ENCODE measurements at regions not wholly inside any gene's neighbourhood (a gene's known extent, or its start where the extent isn't known, plus 50 kb on each side); places are given as distances from the start of the nearest gene placed in this dataset.

- DNase-seq (ENCODE audit: low read depth): no peak
Observed at GRCh38 chr6:164227952-164228522, 813.5 kb downstream of the QKI start.

DNA sequence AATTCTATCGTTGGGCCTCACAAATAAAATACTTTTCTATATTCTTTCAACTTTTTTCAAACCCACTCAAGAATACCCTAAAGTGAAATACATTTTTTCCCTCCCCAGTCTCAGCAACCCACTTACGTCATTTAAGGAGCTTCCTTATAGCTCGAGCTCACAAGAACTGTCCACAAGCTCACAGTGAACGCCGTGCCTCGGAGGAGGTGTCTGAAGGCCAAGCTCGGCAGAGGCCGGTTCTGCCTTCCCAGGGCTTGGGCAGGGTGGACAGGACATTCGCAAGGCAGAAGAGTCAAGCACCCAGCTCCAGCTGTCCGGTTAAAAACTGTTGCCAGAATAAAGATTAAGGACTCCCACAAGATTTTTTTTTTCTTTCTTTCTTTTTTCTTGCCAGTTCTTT is 802.3 kb downstream of the QKI start:
- DNase-seq (ENCODE audit: low read depth): no peak

DNA sequence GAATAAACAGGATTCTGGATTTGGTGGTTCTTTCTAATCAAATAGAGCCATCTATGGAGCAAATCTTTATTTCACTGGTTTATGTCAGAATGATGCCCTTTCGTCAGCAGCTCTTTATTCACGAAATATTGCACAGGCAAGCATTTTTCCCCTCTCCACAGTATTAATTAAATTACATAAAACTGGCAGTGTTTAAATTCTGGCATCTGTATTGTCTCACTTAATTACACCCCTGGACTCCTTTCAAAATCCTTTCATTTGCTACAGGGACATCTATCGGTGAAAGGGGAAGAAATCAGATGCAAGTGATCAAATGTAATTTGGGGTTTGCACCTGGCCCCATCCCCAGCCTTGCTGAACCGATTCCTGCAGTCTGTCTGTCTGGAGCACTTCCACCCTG is 801.9 kb downstream of the QKI start:
- DNase-seq (ENCODE audit: low read depth): no peak

DNA sequence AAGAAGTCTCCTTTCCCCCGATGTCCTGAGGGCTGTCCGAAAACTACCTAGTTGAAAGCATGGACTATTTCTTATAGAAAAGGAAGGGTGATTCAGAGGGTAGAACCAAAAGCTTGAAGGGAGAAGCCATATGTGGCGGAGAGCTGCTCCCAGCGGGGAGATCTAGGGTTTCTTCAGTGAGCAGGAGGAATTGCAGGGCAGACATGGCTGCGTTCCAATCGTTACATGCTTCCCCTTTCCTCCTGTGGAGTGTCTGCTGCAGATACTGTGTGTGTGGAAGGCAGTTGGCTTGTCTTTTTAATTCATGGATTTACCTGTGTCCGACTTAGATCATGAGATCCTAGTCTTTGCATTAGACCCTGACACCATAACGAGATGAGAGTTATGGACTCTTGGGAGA is 799.5 kb downstream of the QKI start:
- no peak for DNase-seq (ENCODE audit: low read depth)

GRCh38 chr6:164211254-164211653 is 796.7 kb downstream of the QKI start:
- DNase-seq (ENCODE audit: low read depth): no peak

DNA sequence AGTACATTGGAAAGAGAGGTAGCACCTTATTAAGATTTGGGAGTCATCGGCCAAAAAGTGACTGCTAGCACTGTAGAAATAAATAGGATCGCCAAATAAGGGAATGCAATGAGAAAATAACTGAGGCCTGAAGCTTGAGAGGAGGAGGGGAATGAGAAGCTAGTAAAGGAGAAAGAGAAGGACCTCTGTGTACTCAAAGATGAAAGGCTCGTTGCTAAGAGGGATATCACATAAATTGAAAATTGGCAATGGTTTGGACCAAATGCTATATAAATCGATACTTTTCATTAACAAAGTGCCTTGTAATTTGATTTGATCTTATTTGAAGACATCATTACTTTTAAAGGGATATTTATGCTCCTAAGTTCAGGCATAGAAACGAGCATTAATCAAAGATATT is 796.3 kb downstream of the QKI start:
- DNase-seq (ENCODE audit: low read depth): no peak

GRCh38 chr6:164210323-164210722 is 795.8 kb downstream of the QKI start:
- no peak for DNase-seq (ENCODE audit: low read depth)

DNA sequence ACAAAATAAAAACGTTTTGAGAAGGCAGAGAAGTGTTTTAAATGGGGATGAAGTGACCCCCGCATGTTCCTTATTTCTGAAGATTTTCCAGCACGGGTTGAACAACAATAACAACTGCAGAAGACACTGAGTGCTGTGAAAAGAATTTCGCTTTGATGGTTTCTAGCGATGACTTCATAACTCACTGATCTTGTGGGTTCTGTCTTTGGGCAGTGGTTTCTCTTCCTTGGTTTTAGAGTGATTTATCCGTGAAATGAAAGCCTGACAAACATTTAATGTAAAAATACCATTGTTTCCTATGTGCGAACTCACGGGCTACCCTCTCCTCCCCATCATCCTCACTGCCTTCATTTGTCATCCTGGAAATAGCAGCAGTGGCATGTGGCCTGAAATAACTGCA is 793.9 kb downstream of the QKI start:
- peak; percentile 62 for DNase-seq (ENCODE audit: low read depth)

DNA sequence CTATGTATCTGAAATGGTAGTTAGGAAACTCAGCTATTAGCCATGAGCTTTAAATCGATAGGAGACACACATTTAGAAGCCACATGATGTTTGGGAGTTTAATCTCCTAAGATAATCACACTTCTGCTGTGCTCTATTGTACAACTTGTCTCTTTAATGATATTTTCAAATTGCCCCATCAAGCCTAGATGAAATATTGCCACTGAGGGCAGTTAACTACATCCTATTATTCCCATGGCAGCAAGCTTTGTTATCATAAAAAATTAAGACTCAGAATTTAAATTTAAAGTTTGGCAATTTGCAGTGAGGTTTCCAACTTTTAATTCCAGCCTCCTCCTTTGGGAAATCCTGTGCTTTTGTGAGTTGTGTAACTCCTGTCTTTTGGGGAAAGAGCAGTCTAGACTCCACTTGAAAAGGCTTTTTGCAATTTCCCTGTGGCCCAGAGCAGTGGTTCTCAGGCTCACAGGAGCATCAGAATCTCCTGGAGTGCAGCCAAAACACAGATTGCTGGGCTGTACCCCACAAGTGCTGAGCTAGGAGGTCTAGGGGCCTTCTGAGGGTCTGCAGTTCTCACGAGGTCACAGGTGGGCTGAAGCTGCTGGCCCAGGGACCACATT is 792.4 kb downstream of the QKI start:
- DNase-seq (ENCODE audit: low read depth): no peak

GRCh38 chr6:164200071-164200470 is 785.6 kb downstream of the QKI start:
- DNase-seq (ENCODE audit: low read depth): peak; percentile 61

GRCh38 chr6:164195942-164196281 is 781.4 kb downstream of the QKI start:
- DNase-seq (ENCODE audit: low read depth): no peak

- DNase-seq (ENCODE audit: low read depth): peak; percentile 29
Observed at GRCh38 chr6:164195278-164195941, 780.9 kb downstream of the QKI start.

DNA sequence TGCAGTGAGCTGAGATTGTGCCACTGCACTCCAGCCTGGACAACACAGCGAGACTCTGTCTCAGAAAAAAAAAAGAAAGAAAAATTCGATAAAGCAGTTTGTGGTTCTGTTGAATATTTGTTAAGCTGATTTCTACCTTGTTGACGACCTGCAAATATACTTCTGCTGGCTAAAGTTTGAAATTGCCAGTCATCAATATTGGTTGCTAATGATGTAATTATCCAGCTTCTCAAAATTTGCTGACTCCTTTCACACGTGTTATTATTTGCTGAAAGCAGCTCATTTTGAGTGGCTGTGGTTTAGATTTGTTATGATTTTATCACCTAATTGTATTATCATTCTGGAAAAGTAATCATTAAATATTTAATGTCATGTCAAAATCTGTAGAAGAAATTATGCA is 774.3 kb downstream of the QKI start:
- DNase-seq (ENCODE audit: low read depth): no peak

DNA sequence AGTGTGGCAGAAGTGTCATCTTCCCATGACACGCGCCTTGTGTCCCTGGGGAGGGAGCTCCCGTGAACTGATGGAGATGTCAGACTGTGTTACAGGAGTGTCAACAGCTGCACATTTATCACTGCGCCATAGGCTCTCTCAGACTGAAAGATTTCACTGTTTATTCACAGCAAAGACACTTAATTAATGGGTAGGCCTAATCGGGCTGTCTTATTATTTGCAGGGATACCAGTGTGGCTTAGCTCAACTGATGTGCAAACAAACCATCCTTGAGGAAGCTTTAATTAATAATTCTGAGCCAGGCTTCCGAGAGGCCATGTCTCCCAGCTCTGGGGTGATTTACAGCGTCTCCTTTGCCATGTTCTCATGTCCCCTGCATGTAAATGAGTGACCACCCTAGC is 771.0 kb downstream of the QKI start:
- DNase-seq (ENCODE audit: low read depth): no peak

- DNase-seq (ENCODE audit: low read depth): no peak
Observed at GRCh38 chr6:164184410-164184809, 769.9 kb downstream of the QKI start.

DNA sequence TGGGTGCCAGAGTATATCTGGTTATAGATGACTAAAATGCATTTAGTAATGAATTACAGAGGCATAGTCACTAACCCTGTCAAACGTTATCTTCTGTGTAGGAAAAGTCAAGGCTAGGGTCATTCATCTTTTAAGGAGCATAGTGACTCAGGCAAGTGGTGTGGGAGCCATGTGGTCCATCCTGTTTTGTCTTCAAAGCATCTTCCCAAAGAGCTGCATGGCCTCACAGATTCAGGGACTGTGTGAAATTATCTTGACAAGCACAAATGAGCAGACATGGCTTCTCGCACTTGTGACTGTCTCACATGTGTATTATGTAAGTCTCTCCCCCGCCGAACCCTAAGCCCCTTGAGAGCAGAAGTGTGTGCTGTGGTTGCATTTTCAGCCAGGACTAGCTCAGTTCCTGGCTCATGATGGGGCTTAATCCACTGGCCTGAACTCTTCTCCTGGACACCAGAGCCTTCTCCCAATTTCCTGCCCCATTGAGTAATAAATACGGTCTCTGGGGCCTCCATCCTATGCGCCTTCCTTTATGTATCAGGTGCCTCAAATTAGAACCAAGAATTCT is 769.1 kb downstream of the QKI start:
- DNase-seq (ENCODE audit: low read depth): no peak

GRCh38 chr6:164178679-164179332 is 764.3 kb downstream of the QKI start:
- no peak for DNase-seq (ENCODE audit: low read depth)

- no peak for DNase-seq (ENCODE audit: low read depth)
Observed at GRCh38 chr6:164169355-164169754, 754.8 kb downstream of the QKI start.

GRCh38 chr6:164168595-164168994 is 754.1 kb downstream of the QKI start:
- DNase-seq (ENCODE audit: low read depth): no peak

- no peak for DNase-seq (ENCODE audit: low read depth)
Observed at GRCh38 chr6:164167873-164168405, 753.4 kb downstream of the QKI start.

DNA sequence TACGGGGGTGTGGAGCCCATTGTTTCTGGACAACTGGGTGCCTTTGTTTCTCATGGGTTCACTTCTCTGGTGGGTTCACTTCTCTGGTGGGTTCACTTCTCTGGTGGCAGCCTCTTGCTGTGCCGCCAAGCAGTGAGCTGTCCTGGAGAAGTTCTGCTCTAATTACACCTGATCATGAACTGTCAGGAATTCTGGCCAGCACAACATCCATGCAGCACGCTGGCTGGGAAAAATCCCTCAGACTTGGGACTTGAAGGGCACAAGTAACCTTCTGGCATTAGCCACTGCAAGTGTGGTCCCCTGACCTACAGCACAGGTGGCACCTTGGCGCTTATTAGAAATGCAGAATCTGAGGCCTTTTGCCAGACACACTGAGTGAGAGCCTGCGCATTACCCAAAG is 752.5 kb downstream of the QKI start:
- DNase-seq (ENCODE audit: low read depth): no peak

DNA sequence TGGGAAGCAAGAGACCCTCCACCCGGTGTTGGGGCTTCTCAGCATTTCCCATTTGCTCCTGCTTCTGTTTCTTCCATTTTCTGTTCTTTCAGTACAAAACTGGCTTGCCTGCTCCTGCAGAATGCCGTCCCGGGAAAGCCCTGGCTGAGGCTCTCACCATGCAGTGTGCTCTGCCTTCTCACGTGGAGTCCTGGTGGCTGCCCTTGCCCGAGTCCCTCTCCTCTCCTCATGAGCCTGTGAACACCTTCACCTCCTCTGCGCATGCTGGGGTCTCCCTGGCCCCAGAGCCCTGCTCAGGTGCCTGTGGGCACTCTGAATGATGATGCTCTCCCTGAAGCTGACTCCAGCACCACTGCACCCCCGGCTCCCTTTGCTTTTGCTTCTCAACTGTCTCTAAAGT is 752.0 kb downstream of the QKI start:
- no peak for DNase-seq (ENCODE audit: low read depth)

DNA sequence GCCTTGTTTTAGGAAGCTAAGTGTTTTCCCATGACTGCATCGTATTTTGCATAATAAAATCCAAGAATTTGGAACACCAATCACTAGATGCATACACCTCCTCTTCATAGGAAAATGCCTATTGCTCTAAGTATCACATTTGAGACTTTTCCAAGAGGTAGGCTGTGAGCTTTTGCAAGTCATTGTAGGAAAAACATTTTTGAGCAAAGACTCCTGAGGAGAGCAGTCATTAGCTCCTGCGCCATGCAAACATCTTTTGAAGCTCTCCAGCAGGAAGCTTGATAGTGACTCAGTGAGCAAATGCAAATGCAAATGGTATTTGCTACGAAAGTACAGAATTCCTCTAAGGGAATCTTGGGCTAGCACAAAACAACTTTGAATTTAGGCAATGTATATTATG is 750.4 kb downstream of the QKI start:
- DNase-seq (ENCODE audit: low read depth): no peak
